ENCODE measurements at regions not wholly inside any gene's neighbourhood (a gene's known extent, or its start where the extent isn't known, plus 50 kb on each side); places are given as distances from the start of the nearest gene placed in this dataset.
"Not testable (repeated sequence)": the region's sequence is repeated elsewhere in the genome, so short reads cannot be mapped to it uniquely, and the experiment has no call there.

GRCh38 chr13:76296751-76297150, 589.5 kb downstream of the KCTD12 start:
- no peaks in the 10 kb centered on the region for H3K36me3 ChIP-seq (ENCODE audit: insufficient read depth, low read length, poor library complexity, severe bottlenecking)
- BruUV-seq (replicated peaks): no TSS peak
- TF ChIP-seq CTCF (conservative IDR thresholded peaks at IDR 0.05; ENCODE audit: low read depth, low read length) (no peak), EZH2 (IDR thresholded peaks at IDR 0.05; ENCODE audit: borderline replicate concordance, low read depth, low read length, poor library complexity, severe bottlenecking) (no peak)
- H3K9me3 ChIP-seq (ENCODE audit: low read depth, low read length, poor library complexity, severe bottlenecking): no peaks in the 10 kb centered on the region
- no peak overlapping the region for H3K4me3 ChIP-seq (ENCODE audit: low read depth, low read length, poor library complexity, severe bottlenecking)
- H3K27ac ChIP-seq (ENCODE audit: low read depth, low read length, poor library complexity, severe bottlenecking): no peak overlapping the region
- POLR2A ChIA-PET (ENCODE audit: low non-redundant PET): no interaction called here
- H3K4me1 ChIP-seq (ENCODE audit: insufficient read depth, low read length, poor library complexity, severe bottlenecking): no peaks in the 10 kb centered on the region
- CTCF ChIA-PET: no interaction called here
- DNase-seq (ENCODE audit: low spot score): no peak
- peaks cover 4% of the 10 kb centered on the region for H3K27me3 ChIP-seq (replicated peaks; ENCODE audit: insufficient read depth, low read depth, low read length, poor library complexity)
- intact Hi-C loops (cut with micrococcal nuclease; ENCODE audit: unreplicated experiment): no loop called here

GRCh38 chr13:76295020-76295419, 591.2 kb downstream of the KCTD12 start:
- DNase-seq (ENCODE audit: low spot score); H3K4me3 ChIP-seq (ENCODE audit: low read depth, low read length, poor library complexity, severe bottlenecking); H3K9me3 ChIP-seq (ENCODE audit: low read depth, low read length, poor library complexity, severe bottlenecking); H3K4me1 ChIP-seq (ENCODE audit: insufficient read depth, low read length, poor library complexity, severe bottlenecking); H3K27ac ChIP-seq (ENCODE audit: low read depth, low read length, poor library complexity, severe bottlenecking); H3K27me3 ChIP-seq (replicated peaks; ENCODE audit: insufficient read depth, low read depth, low read length, poor library complexity); CTCF ChIA-PET; H3K36me3 ChIP-seq (ENCODE audit: insufficient read depth, low read length, poor library complexity, severe bottlenecking); intact Hi-C loops (cut with micrococcal nuclease; ENCODE audit: unreplicated experiment); POLR2A ChIA-PET (ENCODE audit: low non-redundant PET); BruUV-seq (replicated peaks): not testable (repeated sequence)

GRCh38 chr13:76293751-76294150, 592.5 kb downstream of the KCTD12 start:
- CTCF ChIA-PET: no interaction called here
- DNase-seq (ENCODE audit: low spot score): no peak

More at GRCh38 chr13:76293751-76294150, 592.5 kb downstream of the KCTD12 start:
- POLR2A ChIA-PET (ENCODE audit: low non-redundant PET): no interaction called here
- no peak overlapping the region for H3K27ac ChIP-seq (ENCODE audit: low read depth, low read length, poor library complexity, severe bottlenecking)
- BruUV-seq (replicated peaks): no TSS peak
- no peaks in the 10 kb centered on the region for H3K36me3 ChIP-seq (ENCODE audit: insufficient read depth, low read length, poor library complexity, severe bottlenecking)
- intact Hi-C loops (cut with micrococcal nuclease; ENCODE audit: unreplicated experiment): no loop called here
- no peak overlapping the region for H3K4me3 ChIP-seq (ENCODE audit: low read depth, low read length, poor library complexity, severe bottlenecking)
- TF ChIP-seq EZH2 (IDR thresholded peaks at IDR 0.05; ENCODE audit: borderline replicate concordance, low read depth, low read length, poor library complexity, severe bottlenecking) (no peak), CTCF (conservative IDR thresholded peaks at IDR 0.05; ENCODE audit: low read depth, low read length) (no peak)
- H3K9me3 ChIP-seq (ENCODE audit: low read depth, low read length, poor library complexity, severe bottlenecking): no peaks in the 10 kb centered on the region
- H3K27me3 ChIP-seq (replicated peaks; ENCODE audit: insufficient read depth, low read depth, low read length, poor library complexity): peaks cover 4% of the 10 kb centered on the region
- H3K4me1 ChIP-seq (ENCODE audit: insufficient read depth, low read length, poor library complexity, severe bottlenecking): no peaks in the 10 kb centered on the region

Data from A673 (cell line).